NCI-H748 (cell line): ENCODE measurements at regions not wholly inside any gene's neighbourhood (a gene's known extent, or its start where the extent isn't known, plus 50 kb on each side); places are given as distances from the start of the nearest gene placed in this dataset.

Experiments used
- DNase-seq: peaks from one replicate; lab custom pipeline; 2025; ENCODE audit not compliant: unreplicated experiment; lab: John Stamatoyannopoulos, UW

DNA sequence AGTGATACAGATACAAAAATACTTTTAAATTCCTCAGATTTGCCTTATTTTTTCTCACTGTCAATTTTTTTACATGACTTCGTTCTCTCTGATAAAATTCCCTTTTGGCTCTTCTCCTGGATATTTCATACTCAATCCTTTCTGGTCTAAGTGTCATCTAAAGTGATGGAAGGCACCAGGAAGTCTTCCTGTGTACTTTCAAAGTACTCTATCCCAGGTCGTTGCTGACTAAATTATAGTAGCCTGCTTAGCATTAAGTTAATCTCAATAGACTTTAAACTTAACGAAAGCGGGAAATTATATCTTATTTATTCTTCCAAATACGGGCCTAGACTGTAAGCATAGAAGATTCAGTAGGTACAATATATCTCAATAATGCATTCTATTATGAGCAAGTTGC is 67.8 kb downstream of the CASP12 start:
- no peak for DNase-seq

DNA sequence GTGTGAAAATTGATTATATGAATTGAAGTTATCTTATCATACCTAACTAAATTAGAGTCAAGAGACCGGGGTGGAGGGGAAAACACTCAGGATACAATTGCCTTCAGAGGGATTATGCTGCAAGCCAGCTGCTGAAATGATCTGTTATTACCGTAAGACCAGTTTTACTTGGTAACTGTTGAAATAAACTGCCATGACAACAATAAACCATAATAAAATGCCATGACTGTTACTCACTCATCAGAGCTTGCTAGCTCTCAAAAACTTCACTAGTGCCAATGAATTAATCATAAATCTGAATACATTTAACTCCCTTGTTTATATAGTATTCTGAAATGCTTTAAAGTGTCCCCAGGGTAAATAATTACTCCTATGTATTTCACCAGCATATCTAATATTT is 68.2 kb downstream of the CASP12 start:
- peak; percentile 2 for DNase-seq

DNA sequence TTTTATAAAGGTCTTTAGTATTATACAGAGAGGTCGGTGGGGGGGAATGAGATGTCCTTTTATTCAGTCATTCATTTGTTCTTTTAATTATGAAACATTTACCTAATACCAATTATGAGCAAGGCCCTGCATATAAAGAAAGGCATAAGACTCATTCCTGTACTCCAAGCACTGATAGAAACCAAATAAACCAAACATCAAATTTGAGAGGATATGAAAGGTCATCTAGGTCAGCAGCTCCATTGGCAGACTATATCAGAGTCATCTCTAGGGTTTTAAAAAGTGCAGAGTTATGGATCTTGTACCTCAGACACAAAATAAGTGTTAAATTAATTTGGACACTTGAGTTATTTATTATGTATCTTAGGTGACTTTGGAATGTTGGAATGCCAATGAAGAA is 71.5 kb downstream of the CASP12 start:
- no peak for DNase-seq

DNA sequence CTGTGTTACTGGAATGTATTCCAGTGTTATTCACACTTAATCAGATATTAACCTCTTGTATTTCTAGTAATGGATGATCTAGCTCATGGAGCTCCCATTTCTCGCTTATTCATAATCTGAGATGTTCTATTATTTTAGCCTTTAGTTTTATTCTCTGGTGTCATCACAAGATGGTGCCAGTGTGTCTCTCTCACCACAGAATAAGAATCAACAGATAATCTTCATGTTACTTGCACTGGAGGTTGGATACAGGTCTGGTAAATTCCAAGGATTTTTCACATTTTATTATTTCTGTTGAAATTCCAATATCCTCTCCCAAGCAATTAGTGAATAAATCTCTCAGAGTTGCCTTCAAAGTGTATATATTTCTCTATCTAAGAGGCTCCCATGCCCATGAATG is 74.6 kb downstream of the CASP12 start:
- DNase-seq: no peak

DNA sequence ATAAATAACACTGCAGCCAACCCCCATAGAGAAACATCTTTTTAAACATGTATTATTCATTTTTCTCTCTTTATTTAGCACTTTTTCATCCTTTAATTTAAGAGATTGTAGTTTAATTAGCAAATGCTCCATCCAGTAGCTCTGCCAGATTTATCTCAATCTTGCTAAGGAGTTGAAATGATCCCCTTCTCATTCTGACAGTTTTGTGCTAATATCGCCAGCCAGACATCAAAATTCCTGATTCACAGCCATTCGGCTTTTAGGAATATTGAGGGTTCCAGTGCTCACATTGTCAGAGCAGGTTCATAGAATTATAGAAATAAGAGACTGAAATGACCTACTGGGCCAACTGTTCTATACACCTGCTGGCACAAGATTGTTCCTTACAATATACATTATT is 77.8 kb downstream of the CASP12 start:
- DNase-seq: no peak

DNA sequence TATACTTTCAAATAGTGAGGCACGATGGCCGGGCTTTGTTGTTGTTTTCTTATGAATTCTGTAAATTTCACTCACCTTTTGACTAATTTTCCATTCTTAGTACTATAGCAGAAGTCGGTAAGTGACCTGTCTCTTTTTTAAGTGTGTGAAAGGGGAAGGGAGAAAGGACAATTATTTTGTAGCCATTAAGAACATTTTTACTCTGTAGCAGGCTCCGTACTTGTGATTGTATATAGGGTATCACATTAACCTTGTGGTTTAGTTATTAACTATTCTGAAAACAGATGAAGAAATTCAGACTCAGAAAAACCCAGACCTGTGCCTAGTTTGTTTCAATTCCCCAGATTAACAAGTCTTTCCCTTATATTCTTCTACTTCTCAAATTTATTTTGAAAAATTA is 78.7 kb downstream of the CASP12 start:
- DNase-seq: no peak

DNA sequence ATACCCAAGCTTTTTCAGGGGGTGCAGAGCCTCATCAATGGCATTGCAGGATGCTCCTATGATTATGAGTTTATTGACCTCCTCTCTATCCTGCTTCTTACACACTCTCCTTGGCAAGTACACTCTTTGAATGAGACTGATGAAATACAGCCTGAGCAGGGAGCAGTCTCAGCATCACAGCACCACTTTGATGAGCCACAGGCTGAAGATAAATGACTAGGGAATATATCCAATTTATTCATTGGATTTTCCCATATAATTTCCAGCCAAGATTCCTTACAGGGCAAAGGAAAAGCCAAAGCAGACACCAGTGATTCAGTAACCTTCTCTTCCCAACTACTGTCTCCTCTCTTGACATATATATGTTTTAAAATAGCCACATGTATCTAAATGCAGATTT is 79.2 kb downstream of the CASP12 start:
- DNase-seq: no peak

DNA sequence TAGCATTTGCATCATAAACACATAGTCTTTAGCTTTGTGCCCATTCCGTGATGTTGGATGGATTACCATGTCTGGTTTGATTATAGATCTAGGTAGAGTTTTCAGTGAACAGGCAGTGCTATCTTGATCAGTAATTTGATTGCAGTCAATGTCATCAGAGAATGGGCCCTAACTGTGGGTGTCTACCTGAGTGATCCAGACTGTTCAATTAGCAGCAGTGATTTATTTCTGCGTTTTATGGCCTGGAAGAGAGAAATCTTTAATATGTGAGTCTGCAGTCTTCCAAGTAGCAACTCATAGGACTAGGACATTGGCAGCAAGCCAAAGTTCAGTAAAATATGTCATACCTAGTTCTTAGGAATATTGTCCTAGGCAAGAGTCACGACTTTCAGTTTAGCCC is 80.3 kb downstream of the CASP12 start:
- no peak for DNase-seq

DNA sequence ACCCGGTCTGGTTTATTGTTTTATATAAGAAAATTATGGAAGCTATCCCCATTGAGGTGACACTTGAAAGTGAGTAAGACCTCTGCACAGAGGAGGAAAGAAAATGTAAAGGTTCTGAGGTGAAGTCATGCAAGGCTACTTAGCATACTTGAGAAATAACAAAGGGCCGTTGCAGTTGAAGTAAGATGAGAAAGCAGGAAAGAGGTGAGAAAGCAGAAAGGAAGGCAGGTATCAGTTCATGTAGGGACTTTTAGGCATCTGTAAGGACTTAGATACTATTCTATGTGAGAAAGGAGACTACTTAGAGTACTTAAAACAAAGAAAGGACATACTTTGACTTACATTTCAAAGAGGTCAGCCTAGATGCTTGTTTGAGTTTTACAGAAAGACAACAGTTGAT is 84.7 kb downstream of the CASP12 start:
- no peak for DNase-seq

DNA sequence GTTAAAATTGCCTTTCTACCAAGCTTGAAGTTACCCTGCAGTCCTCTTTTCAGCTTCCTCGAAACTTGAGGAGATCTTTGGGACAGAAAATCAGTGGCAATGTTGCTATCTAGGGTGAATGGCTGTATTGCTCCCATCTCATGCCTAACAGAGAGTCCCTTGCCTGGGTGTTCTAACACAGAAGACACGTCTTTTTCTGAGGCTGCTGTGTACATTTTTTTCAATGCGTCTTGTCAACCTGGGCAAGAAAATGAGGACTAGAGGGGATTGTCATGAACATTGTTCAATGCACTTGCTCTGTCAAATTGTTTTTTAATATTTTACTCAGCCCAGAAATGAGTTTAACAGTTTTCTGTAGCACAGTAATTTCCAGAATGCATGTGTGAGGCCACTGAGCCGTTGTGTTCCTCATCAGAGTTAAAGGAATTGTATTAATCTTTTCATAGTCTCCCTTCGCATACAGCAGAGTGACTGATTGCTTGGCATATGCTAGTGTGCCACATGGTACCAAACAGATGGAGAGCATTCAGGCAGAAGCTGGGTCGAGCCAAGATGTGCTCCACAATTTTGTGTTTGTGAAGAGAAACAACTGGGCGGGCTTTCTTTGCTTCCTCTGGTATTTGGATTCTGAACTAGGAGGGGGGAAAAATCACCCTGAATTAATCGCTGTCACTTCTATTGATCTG is 86.0 kb downstream of the CASP12 start:
- no peak for DNase-seq

DNA sequence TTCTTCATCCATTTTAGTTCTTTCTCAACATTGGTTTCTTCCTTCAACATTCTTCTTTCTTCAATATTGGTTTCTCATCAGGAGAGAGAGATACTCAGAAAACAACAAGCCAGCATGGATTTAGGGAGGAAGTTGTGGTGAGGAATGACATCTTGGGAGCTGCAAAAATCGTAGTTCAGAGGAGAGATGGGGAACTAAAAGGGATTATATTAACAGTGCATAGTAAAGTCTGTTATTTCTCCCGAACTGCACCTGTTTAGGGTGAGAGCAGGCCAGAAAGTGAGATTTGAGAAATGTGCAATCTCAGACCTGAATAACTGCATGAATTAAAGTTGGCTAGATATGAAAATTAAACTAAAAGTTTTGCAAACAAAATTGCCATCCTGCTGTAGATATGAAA is 94.5 kb downstream of the CASP12 start:
- DNase-seq: no peak

DNA sequence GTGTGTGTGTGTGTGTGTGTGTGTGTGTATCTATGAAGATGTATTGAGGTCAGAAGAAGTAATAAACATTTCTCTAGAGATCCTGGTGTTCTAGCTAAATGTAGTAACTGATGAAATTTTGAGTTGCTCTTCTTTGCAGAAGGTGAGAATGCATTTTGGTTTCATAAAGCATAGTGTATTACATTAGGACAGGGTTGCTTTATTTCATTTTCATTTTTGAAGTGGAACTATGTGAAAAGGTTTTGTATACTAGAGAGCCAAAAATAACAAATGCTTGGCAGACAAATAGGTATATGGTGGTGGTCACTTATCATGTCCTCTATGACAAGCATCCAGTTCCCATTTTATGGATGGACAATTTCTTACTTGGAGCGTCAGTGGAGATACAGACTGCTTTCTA is 99.0 kb downstream of the CASP12 start:
- DNase-seq: no peak

DNA sequence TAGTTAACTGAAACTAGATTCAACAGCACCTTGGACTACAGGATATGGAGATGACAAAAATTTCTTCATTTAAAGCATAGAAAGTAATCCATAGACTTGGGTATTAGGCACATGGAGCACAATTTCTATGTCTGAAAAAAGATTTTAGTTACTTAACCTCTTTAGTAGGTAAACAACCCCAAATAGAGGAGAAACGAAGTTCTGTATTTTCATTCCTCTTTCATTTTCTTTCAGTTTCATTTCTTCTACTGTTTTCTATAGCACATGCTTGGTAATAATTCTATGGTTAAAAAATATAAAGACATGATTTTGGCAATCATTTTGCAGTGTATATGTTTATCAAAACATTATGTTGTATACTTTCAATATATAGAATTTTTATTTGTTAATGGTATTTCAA is 99.5 kb downstream of the CASP12 start:
- DNase-seq: no peak

DNA sequence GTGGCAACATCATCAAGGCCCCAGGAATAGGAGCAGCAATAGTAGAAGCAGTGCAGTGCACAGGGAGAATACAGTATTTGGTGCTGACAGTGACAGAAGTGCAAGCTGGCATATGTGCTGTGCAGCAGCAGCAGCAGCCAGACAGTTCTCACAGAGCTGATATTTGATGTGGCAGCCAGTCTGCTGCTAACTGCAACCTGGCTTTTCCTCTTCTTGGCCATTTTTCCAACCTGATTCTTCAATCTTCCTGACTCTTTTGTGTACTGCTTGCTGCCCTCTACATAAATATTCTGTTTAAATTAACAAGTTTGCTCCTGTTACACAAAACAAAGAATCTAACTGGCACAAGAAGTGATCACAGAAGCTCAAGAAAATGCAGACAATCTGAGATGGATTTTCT is 102.0 kb downstream of the CASP12 start:
- no peak for DNase-seq

DNA sequence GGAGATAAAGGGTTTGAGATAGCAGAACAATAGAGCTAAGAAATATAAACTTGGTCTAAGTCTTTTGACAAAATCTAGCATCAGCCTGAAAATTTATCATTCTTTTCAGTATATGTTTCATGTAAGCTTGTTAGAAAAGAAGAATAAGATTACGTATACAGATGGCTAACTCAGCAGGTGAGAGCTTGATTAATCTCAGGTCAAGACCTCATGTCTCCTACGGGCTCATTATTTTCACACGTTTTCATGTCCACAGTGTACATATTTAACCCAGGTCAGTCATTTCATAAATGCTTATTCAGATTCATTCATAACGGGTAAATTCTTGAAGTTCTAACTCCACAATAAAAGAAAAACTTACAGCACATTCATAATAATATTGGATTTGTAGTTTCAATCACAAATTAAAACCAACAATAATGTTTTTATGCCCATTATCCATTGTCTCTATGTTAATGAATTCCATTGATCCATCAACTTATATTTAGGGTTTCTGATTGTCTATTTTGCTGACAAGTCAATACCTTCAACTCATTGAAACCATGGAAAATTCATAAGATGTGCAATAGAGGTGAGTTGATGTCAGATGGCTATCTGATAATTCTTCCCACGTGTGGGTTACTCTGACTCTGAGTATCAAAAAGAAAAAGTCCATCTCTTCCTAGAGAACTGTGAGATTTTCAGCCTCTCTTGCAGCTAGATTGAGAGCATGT is 102.6 kb downstream of the CASP12 start:
- no peak for DNase-seq

DNA sequence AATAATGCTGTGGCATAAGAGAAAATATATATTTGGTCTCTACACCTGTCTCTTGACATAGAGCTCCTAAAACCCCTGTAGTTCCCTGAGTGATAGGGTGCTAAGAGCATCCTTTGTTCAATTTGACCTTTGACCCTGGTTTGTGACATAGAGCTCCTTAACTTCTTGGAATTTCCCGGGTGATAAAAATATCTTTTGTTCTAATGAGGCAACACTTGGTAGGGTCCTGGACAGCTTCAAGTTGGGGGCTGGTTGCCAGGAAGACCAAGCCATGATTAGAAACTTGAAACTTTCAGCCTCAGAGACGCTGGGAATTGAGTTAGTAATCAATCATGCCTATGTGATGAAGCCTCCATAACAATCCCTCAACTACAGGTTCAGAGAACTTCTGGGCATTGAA is 105.4 kb downstream of the CASP12 start:
- DNase-seq: no peak

DNA sequence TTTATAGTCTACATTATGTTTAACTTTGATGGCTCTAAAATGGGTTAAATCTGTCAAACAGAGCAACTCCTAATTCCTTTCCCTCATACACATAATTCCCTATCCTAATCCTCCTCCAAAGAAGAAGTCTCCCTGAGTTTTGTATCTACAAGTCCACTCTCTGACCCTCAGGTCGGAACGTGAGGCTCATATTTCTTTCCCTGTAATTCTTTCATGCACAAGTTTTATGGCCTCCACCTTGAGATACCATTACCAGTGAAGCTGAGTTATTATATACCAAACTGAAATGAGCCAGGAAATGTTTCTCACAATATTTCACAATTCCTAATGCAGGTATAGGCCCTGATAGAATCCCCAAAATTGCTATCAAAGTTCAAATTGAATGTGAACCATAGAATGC is 106.4 kb downstream of the CASP12 start:
- no peak for DNase-seq

DNA sequence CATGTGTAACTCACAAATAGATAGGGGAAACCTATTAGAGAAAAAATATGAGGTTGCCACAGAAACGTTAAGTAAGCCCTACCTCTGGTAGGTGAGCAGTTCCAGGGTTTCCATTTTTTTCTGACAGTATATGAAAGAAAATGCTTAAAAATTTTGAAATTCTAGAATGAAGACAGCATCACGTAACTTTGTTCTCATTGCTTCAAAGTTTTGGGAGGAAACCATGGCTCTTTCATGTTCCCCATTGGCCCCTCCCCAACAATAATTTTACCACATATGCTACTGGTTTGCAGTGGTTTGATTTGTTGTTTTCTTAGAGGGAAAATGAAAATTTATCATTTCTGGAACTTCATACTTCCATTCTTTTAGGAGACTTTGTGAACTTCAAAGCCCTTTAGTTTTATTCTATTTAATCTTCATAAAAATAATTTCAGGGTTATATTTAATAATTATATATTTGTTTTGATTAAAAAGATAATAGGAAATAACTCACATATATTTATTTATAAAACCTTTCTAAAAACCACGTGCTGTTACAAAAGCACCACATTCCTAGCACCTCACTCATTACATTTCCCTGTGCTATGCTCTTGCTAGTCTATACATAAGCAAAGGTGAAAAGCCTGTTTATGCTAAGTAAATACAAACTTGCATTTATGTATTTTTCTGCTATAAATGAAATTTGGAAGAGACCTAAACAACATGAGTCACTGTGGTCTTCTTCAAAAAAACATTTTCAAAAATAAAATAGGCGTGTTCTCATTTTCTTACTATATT is 113.4 kb downstream of the CASP12 start:
- no peak for DNase-seq

DNA sequence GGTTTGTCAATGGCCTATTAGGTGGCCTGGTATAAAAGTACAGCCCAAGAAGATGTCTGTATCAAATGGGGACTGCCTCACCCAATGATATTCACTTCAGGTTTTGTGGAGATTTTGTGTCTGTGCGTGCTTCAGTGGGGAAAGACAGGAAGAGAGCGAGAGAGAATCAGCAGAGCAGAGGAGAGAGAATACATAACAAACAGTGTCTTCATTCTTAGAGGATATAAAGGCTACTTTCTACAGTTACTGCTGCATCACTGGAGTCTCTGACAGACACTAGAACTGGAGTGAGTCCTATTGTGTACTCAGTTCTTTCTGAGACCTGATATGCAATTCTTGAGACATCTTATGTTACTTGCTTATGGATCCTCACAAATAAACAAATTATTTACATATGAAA is 115.0 kb downstream of the CASP12 start:
- DNase-seq: no peak

DNA sequence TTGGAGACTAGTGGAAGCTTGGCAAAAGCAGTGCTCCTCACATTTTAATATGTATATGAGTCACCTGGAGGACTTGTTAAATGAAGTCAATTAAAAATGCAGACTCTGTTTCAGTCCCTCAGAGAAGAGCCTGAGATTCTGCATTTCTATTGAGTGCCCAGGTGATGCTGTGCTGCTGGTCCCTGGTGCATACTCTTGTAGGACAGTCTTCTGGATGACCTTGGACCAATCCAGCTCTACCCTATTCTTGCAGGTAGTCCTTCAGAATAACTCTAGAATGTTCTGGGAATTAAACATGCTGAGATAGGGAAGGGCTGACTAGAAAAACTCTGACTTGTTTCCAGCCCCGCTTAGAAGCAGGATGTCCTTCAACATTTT is 115.9 kb downstream of the CASP12 start:
- DNase-seq: no peak

DNA sequence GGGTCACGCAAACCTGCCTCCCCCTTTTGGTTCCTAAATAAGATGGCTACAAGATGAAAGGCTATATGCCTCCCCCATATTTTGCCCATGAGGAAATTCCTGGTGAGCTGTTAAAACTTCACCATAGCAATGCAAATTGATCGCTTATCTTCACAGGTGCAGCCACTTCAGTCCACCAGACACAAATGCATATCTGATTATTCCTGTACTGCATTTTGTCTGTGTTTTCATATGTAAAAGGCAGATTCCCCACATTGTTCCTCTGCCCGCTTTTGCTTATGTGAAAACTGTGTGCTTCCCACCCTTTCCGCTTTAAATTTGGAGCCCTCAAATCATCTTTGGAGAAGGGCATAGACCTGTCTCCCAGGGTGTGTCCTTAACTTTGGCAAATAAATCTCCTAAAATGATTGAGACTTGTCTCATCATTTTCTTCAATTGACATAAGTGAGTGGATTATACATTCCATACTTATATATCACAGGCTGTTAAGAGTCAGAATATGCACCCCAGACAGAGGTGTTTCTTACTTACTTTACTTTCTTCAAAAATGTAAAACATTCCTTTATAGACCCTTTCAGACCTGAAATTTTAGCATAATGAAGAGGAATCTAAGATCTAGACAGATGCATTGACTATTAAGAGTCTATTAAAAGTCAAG is 116.4 kb downstream of the CASP12 start:
- no peak for DNase-seq

DNA sequence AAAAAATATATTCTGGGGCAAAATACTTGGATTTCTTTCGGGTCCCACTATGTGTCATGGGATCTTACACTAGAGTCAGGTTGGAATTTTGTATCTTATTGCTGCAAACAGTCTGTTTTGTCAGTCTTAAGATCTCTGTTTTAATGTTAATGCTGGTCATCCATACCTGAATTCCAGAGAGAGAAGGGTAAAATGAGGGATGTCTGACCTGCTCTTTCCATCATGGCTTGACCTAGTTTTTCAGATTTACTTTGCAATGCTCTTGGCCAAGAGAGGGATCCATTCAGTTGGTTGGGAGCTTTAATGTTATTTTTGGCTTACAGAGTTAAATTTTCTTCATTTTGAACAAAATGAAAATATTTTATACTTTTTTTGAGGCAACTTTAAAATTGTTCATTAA is 117.2 kb downstream of the CASP12 start:
- no peak for DNase-seq
